Loucy (cell line): ENCODE measurements at regions not wholly inside any gene's neighbourhood (a gene's known extent, or its start where the extent isn't known, plus 50 kb on each side); places are given as distances from the start of the nearest gene placed in this dataset.

Experiments
- H2AFZ ChIP-seq: fragments of 200-600 bp; sonication (generic); 2 replicates; pipeline ENCODE4 v1.6.0; 2016; ENCODE audit warnings: antibody characterized with exemption, mild to moderate bottlenecking, low read length, moderate library complexity
- H3F3A ChIP-seq: fragments of 200-600 bp; 2 replicates; pipeline ENCODE4 v1.6.0; 2016; ENCODE audit warnings: antibody characterized with exemption, low read depth, mild to moderate bottlenecking
- H3K27me3 ChIP-seq: fragments of 200-600 bp; sonication (generic); 2 replicates; pipeline ENCODE4 v1.6.1; 2014; ENCODE audit warnings: low read length, mild to moderate bottlenecking; ENCODE audit not compliant: insufficient read depth, poor library complexity, severe bottlenecking
- H3K36me3 ChIP-seq: fragments of 200-600 bp; sonication (generic); 2 replicates; pipeline ENCODE4 v1.6.1; 2016; ENCODE audit warnings: low read length; ENCODE audit not compliant: insufficient read depth
- H3K4me1 ChIP-seq: fragments of 200-600 bp; sonication (generic); 2 replicates; pipeline ENCODE4 v1.5.1; 2014; ENCODE audit warnings: low read length, mild to moderate bottlenecking; ENCODE audit not compliant: insufficient read depth, poor library complexity, severe bottlenecking
- H3K4me2 ChIP-seq: fragments of 200-600 bp; sonication (generic); 2 replicates; pipeline ENCODE4 v1.6.0; 2014; ENCODE audit warnings: antibody characterized with exemption, low read length, low read depth, mild to moderate bottlenecking; ENCODE audit not compliant: poor library complexity, severe bottlenecking
- H3K4me3 ChIP-seq: fragments of 200-600 bp; sonication (generic); 2 replicates; pipeline ENCODE4 v1.5.1; 2014; ENCODE audit warnings: low read length, mild to moderate bottlenecking, mixed read lengths; ENCODE audit not compliant: poor library complexity, severe bottlenecking
- H3K79me2 ChIP-seq: fragments of 200-600 bp; sonication (generic); 2 replicates; pipeline ENCODE4 v1.6.1; 2014; ENCODE audit warnings: low read length; ENCODE audit not compliant: insufficient read depth
- H3K9ac ChIP-seq: fragments of 200-600 bp; sonication (generic); 2 replicates; pipeline ENCODE4 v1.6.0; 2014; ENCODE audit warnings: mild to moderate bottlenecking, low read depth, low read length, moderate library complexity; ENCODE audit not compliant: poor library complexity, severe bottlenecking
- H3K9me2 ChIP-seq: fragments of 200-600 bp; sonication (generic); replicated peaks from 2 replicates; pipeline ENCODE4 v1.6.1; 2016; ENCODE audit warnings: low read depth, low read length, mixed read lengths
- H3K9me3 ChIP-seq: fragments of 200-600 bp; sonication (generic); 2 replicates; pipeline ENCODE4 v1.6.1; 2014; ENCODE audit warnings: mild to moderate bottlenecking, antibody characterized with exemption, low read length, low read depth; ENCODE audit not compliant: insufficient read depth
- H4K20me1 ChIP-seq: fragments of 200-600 bp; sonication (generic); 2 replicates; pipeline ENCODE4 v1.6.0; 2014; ENCODE audit warnings: antibody characterized with exemption, low read length, mild to moderate bottlenecking; ENCODE audit not compliant: insufficient read depth, poor library complexity, severe bottlenecking
- EZH2phosphoT487 ChIP-seq: fragments of 200-600 bp; IDR thresholded peaks from 2 replicates; pipeline ENCODE4 v1.6.1; 2018; ENCODE audit warnings: antibody characterized with exemption, mild to moderate bottlenecking, moderate library complexity, borderline replicate concordance
- TF ChIP-seq, protein P1 (sequence below): fragments of 200-600 bp; sonication (generic); conservative IDR thresholded peaks from 2 replicates; pipeline ENCODE4 v1.5.1; 2014; ENCODE audit warnings: mild to moderate bottlenecking, antibody characterized with exemption, low read length

DNA sequence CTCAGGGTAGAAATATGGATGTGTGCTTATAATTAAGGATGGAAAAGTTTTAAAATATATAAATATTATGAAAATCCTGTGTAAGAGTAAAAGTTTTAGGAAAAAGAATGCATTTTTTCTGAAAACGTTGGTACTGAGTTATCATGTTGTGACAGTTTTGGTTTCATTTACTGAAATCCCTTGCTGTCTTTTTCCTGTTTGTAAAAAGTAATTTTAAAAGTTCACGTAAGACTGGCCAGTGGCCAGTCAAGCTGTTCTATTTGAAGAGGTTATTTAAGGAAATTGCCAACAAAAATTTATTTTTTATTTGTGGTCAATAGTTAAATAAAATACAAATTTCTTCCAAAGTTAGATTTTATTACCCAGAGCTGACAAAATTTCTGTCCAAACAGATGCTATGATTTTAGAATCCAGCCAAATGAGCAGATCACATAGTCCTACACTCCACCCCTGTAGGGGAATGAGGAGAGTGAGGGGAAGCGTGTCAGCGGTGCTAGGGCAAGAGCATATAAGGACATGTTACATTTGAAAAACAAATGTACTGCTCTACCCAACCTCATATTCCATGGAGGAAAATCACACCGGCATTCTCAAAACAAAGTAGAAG is 297.8 kb upstream of the TFPI start:
- no peaks in the 10 kb centered on the region for H3F3A ChIP-seq
- no peaks in the 10 kb centered on the region for H3K4me1 ChIP-seq
- no peaks in the 10 kb centered on the region for H3K36me3 ChIP-seq
- H3K79me2 ChIP-seq, result no peaks in the 10 kb centered on the region
- H3K9me3 ChIP-seq, result no peaks in the 10 kb centered on the region
- no peaks in the 10 kb centered on the region for H4K20me1 ChIP-seq
- H2AFZ ChIP-seq, result no peak overlapping the region
- no peak overlapping the region for H3K9ac ChIP-seq
- TF ChIP-seq, protein P1, sequence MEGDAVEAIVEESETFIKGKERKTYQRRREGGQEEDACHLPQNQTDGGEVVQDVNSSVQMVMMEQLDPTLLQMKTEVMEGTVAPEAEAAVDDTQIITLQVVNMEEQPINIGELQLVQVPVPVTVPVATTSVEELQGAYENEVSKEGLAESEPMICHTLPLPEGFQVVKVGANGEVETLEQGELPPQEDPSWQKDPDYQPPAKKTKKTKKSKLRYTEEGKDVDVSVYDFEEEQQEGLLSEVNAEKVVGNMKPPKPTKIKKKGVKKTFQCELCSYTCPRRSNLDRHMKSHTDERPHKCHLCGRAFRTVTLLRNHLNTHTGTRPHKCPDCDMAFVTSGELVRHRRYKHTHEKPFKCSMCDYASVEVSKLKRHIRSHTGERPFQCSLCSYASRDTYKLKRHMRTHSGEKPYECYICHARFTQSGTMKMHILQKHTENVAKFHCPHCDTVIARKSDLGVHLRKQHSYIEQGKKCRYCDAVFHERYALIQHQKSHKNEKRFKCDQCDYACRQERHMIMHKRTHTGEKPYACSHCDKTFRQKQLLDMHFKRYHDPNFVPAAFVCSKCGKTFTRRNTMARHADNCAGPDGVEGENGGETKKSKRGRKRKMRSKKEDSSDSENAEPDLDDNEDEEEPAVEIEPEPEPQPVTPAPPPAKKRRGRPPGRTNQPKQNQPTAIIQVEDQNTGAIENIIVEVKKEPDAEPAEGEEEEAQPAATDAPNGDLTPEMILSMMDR, result no peak
- no peak for TF ChIP-seq EZH2phosphoT487
- H3K4me3 ChIP-seq, result no peak overlapping the region
- H3K27me3 ChIP-seq, result no peaks in the 10 kb centered on the region
- H3K9me2 ChIP-seq, result no peaks in the 10 kb centered on the region
- no peak overlapping the region for H3K4me2 ChIP-seq

DNA sequence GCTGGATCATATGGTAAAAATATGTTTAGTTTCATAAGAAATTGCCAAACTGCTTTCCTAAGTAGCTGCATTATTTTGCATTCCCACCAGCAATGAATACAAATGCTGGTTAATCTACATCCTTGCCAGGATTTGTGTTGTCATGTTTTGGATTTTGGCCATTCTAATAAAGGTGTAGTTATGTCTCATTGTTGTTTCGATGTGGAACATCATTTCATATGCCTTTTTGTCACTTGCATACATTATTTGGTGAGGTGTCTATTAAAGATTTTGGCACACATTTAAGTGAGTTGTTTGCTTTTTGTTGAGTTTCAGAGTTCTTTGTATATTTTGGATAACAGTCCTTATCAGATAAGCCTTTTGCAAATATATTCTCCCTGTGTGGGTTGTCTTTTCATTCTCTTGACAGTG is 299.2 kb upstream of the TFPI start:
- Histone ChIP-seq H3K4me2 (no peak overlapping the region), H3F3A (no peaks in the 10 kb centered on the region), H3K27me3 (no peaks in the 10 kb centered on the region), H3K9me2 (no peaks in the 10 kb centered on the region), H3K79me2 (no peaks in the 10 kb centered on the region), H3K4me1 (no peaks in the 10 kb centered on the region), H3K9me3 (no peaks in the 10 kb centered on the region), H3K4me3 (no peak overlapping the region), H2AFZ (no peak overlapping the region), H3K9ac (no peak overlapping the region), H4K20me1 (no peaks in the 10 kb centered on the region), H3K36me3 (no peaks in the 10 kb centered on the region)
- TF ChIP-seq, protein P1, result no peak
- no peak for TF ChIP-seq EZH2phosphoT487

DNA sequence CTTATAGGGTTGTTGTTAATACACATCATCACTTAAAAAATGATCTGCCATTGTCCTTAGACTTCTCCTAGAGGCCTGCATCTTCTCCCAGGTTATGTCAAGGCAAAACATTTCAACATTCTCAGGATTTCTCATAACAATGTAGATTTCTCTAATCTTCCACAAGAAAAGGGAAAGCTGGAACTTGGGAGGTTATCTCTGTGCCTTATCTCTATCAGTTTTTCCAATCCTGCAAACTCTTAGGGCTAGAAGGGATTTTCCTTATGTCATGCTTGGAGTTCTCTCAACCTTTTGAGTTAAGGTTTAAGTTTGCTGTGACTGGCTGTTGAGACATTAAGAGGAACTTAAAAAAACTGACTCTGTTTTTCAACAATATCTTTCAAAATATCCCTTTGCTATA is 300.6 kb upstream of the TFPI start:
- Histone ChIP-seq H3K4me3 (no peak overlapping the region), H2AFZ (no peak overlapping the region), H3K4me2 (no peak overlapping the region), H3K9ac (no peak overlapping the region), H3F3A (no peaks in the 10 kb centered on the region), H3K9me2 (no peaks in the 10 kb centered on the region), H3K79me2 (no peaks in the 10 kb centered on the region), H4K20me1 (no peaks in the 10 kb centered on the region), H3K27me3 (no peaks in the 10 kb centered on the region), H3K4me1 (no peaks in the 10 kb centered on the region), H3K36me3 (no peaks in the 10 kb centered on the region), H3K9me3 (no peaks in the 10 kb centered on the region)
- TF ChIP-seq EZH2phosphoT487, result no peak
- TF ChIP-seq, protein P1, result no peak
